HepG2 (cell line): ENCODE measurements at regions not wholly inside any gene's neighbourhood (a gene's known extent, or its start where the extent isn't known, plus 50 kb on each side); places are given as distances from the start of the nearest gene placed in this dataset.

Source experiments
- ATAC-seq: fragments of 200-7000 bp; cut with Tn5 transposase; 3 replicates; pipeline ENCODE4 v1.9.1; 2020; ENCODE audit warnings: mild to moderate bottlenecking, moderate library complexity
- BruUV-seq: library from RNA; stranded (reverse); fragments of 400-500 nt; replicated peaks from 2 replicates; lab custom pipeline; 2021; lab: Mats Ljungman, UMichigan
- CTCF ChIA-PET: fragments of 300-600 bp; formaldehyde crosslinking; extraction: SDS; loops from one replicate; lab custom pipeline; 2021; ENCODE audit warnings: low total read pairs, inconsistent platforms, low intra/inter-chr PET ratio; lab: Yijun Ruan, JAX
- POLR2A ChIA-PET: fragments of 350-600 bp; sonication (Branson Sonifier 250); formaldehyde crosslinking; loops from one replicate; lab custom pipeline; 2020; ENCODE audit warnings: antibody characterized with exemption, inconsistent platforms; lab: Yijun Ruan, JAX
- DNase-seq: peaks from one replicate; pipeline ENCODE4 v3.0.0-alpha.2; 2015; ENCODE audit warnings: low spot score
- FAIRE-seq: peaks from 3 replicates; lab custom pipeline; 2011; peaks lifted over from hg19 to GRCh38; lab: Jason Lieb, UNC
- H2AFZ ChIP-seq: one replicate; pipeline ENCODE4 v1.6.1; 2011; ENCODE audit warnings: low read length, inconsistent platforms
- H3K27ac ChIP-seq: fragments of 300-600 bp; 3 replicates; pipeline ENCODE4 v1.8.0; 2011; ENCODE audit warnings: mixed run types, mild to moderate bottlenecking, mixed read lengths, low read length, inconsistent platforms; ENCODE audit not compliant: insufficient read depth; ENCODE audit errors: extremely low read length
- H3K27me3 ChIP-seq, 2 experiments: fragments of 200-600 bp in 1 of 2; 2 replicates in 1 of 2; 3 replicates in 1 of 2; pipeline versions ENCODE4 v1.6.0 to v1.8.0; 2011; ENCODE audit warnings: low read length in 2 of 2, mild to moderate bottlenecking in 2 of 2, moderate library complexity in 2 of 2, inconsistent platforms in 1 of 2; ENCODE audit not compliant: insufficient read depth in 2 of 2, control insufficient read depth in 1 of 2
- H3K36me3 ChIP-seq, 2 experiments: fragments of 200-600 bp in 1 of 2; replicated peaks in 1 of 2; 2 replicates in 1 of 2; 3 replicates in 1 of 2; pipeline versions ENCODE4 v1.5.1 to v1.8.0; 2011; ENCODE audit warnings: low read length in 2 of 2, inconsistent platforms in 1 of 2; ENCODE audit not compliant: insufficient read depth in 2 of 2, control insufficient read depth in 1 of 2
- H3K4me1 ChIP-seq: 2 replicates; pipeline ENCODE4 v1.5.1; 2012; ENCODE audit warnings: low read length, inconsistent platforms; ENCODE audit not compliant: insufficient read depth
- H3K4me2 ChIP-seq: 2 replicates; pipeline ENCODE4 v1.6.0; 2011; ENCODE audit warnings: low read depth, low read length, inconsistent platforms
- H3K4me3 ChIP-seq, 3 experiments: fragments of 200-600 bp in 1 of 3; sonication (generic), shearing (Covaris generic) in 1 of 3; replicated peaks in 1 of 3; 2 replicates each; pipeline ENCODE4 v1.5.1; 2011 to 2016; ENCODE audit warnings: low read length in 3 of 3, inconsistent platforms in 2 of 3, low read depth in 2 of 3, mild to moderate bottlenecking in 2 of 3, control low read depth in 1 of 3, mixed read lengths in 1 of 3; ENCODE audit not compliant: insufficient read depth in 1 of 3
- H3K79me2 ChIP-seq: one replicate; pipeline ENCODE4 v1.6.1; 2011; ENCODE audit warnings: low read length, inconsistent platforms; ENCODE audit not compliant: insufficient read depth
- H3K9ac ChIP-seq: 2 replicates; pipeline ENCODE4 v1.6.0; 2011; ENCODE audit warnings: mild to moderate bottlenecking, low read depth, low read length, inconsistent platforms; ENCODE audit not compliant: insufficient read depth
- H3K9me3 ChIP-seq: 2 replicates; pipeline ENCODE4 v1.5.1; 2012; ENCODE audit warnings: mild to moderate bottlenecking, low read length
- H4K20me1 ChIP-seq: 2 replicates; pipeline ENCODE4 v1.6.0; 2011; ENCODE audit warnings: inconsistent platforms, mild to moderate bottlenecking, low read length, moderate library complexity; ENCODE audit not compliant: insufficient read depth
- ATF7-NPFF ChIP-seq: sonication (generic); formaldehyde crosslinking; IDR thresholded peaks from 2 replicates; pipeline ENCODE4 v1.8.1; 2023; ENCODE audit warnings: mild to moderate bottlenecking, low read depth, missing genetic modification reagents, moderate library complexity
- ESRRA ChIP-seq: sonication (generic); formaldehyde crosslinking; IDR thresholded peaks from 2 replicates; pipeline ENCODE4 v1.5.1; 2020; ENCODE audit warnings: mild to moderate bottlenecking, low read depth, missing genetic modification reagents
- HNRNPL ChIP-seq: fragments of 200-400 bp; formaldehyde crosslinking; IDR thresholded peaks from 2 replicates; pipeline ENCODE4 v1.6.1; 2017; ENCODE audit warnings: mild to moderate bottlenecking, low read depth, low read length
- HOXA9 ChIP-seq: sonication (generic); formaldehyde crosslinking; IDR thresholded peaks from 2 replicates; pipeline ENCODE4 v1.8.1; 2022; ENCODE audit warnings: missing genetic modification reagents, mild to moderate bottlenecking, moderate library complexity, borderline replicate concordance
- KAT8 ChIP-seq: IDR thresholded peaks from 2 replicates; pipeline ENCODE4 v1.6.1; 2016; ENCODE audit warnings: missing genetic modification reagents, missing compliant biosample characterization
- ZNF235 ChIP-seq: sonication (generic); formaldehyde crosslinking; IDR thresholded peaks from 2 replicates; pipeline ENCODE4 v1.8.1; 2023; ENCODE audit warnings: mild to moderate bottlenecking, missing genetic modification reagents, borderline replicate concordance
- ZNF337 ChIP-seq: sonication (generic); formaldehyde crosslinking; IDR thresholded peaks from 2 replicates; pipeline ENCODE4 v1.5.1; 2020; ENCODE audit warnings: missing genetic modification reagents, low read depth, mild to moderate bottlenecking, borderline replicate concordance
- ZNF343 ChIP-seq: sonication (generic); formaldehyde crosslinking; IDR thresholded peaks from 2 replicates; pipeline ENCODE4 v1.4.0; 2020; ENCODE audit warnings: mild to moderate bottlenecking, missing genetic modification reagents
- WGBS: methylation state at CpG from one replicate; pipeline ENCODE4 v1.1.6; 2017; ENCODE audit warnings: low lambda C conversion rate; 5-methylcytosine and 5-hydroxymethylcytosine counted together
- in situ Hi-C: cut with HindIII; loops from 2 replicates; pipeline ENCODE4 v1.10.0; 2017; ENCODE audit warnings: low pct_unique_long_range_greater_than_20kb; ENCODE audit not compliant: extremely low pct_ligation_motif_present
- intact Hi-C: fragments of 100-400 bp; cut with micrococcal nuclease; formaldehyde crosslinking; loops from one replicate; pipeline ENCODE4 v1.10.0; 2022; ENCODE audit not compliant: unreplicated experiment
- TF ChIP-seq, protein P1 (sequence below): IDR thresholded peaks from 2 replicates; pipeline ENCODE4 v1.6.1; 2016; ENCODE audit warnings: low read depth, control low read depth
- TF ChIP-seq, protein P2 (sequence below), 2 experiments: sonication (generic) in 1 of 2; formaldehyde crosslinking in 1 of 2; IDR thresholded peaks; 2 replicates each; pipeline versions ENCODE4 v1.6.1 to v1.9.0; 2014 to 2022; ENCODE audit warnings: antibody characterized with exemption in 1 of 2, borderline replicate concordance in 1 of 2, inconsistent platforms in 1 of 2, low read depth in 1 of 2, missing genetic modification reagents in 1 of 2
- TF ChIP-seq, protein P3 (sequence below): sonication (generic); formaldehyde crosslinking; conservative IDR thresholded peaks from 2 replicates; pipeline ENCODE4 v1.4.0; 2020; ENCODE audit warnings: missing genetic modification reagents

DNA sequence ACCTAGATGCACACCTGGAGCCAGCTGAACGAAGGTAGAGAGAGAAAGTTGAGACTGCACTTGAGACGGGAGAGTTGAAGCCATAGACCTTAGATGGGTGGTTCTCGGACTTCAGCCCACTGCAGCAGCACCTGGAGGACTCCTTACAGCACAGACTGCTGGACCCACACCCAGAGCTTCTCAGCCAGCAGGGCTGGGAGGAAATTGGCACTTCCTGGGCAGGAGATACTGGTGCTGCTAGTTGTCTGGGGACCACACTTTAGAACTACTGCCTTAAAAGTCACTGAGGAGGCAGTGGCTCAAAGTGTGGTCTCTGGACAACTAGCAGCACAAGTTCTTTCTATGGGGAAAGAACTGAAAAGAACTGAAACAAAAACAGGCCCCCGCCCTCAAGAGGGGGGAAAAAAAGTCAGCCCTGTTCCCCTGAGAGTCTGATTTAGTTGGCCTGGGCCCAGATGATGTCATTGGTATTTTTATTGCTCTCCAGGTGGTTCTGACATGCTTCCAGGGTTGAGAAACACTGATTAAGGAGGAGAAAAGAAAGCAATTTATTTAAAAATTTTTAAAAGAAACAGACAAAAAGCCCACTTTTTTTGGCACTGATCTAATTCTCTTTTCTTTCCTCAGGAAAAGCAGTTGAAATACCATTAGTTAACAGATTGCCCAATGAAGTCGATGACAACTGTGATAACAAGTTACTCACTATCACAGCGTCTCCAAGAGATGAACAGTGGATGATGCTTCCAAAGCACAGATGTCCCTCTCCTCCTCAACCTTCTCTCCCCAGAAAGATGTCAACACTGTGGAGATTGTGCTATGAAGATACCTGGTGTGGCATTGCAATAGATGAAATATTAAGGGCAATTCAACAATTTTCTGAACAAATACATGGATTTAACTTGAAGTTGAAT, 73.6 kb upstream of the ADAMTS16 start:
- Histone ChIP-seq H3K79me2 (no peaks in the 10 kb centered on the region), H2AFZ (no peak overlapping the region), H3K36me3 (no peaks in the 10 kb centered on the region), H3K27ac (no peak overlapping the region), H4K20me1 (no peaks in the 10 kb centered on the region), H3K27me3 (peaks cover 0 to 11% of the 10 kb centered on the region in 2 experiments; a peak in 1 of 5 replicates), H3K4me1 (peaks cover 22% of the 10 kb centered on the region), H3K9me3 (no peaks in the 10 kb centered on the region), H3K4me2 (no peak overlapping the region), H3K9ac (no peak overlapping the region)
- BruUV-seq, result no TSS peak
- POLR2A ChIA-PET, result no interaction called here
- FAIRE-seq (no peak), DNase-seq (no peak)
- intact Hi-C loops, result no loop called here
- WGBS, result 19% methylated on average over 4 of the region's 6 CpGs
- in situ Hi-C loops, result no loop called here
- TF ChIP-seq, protein P1, sequence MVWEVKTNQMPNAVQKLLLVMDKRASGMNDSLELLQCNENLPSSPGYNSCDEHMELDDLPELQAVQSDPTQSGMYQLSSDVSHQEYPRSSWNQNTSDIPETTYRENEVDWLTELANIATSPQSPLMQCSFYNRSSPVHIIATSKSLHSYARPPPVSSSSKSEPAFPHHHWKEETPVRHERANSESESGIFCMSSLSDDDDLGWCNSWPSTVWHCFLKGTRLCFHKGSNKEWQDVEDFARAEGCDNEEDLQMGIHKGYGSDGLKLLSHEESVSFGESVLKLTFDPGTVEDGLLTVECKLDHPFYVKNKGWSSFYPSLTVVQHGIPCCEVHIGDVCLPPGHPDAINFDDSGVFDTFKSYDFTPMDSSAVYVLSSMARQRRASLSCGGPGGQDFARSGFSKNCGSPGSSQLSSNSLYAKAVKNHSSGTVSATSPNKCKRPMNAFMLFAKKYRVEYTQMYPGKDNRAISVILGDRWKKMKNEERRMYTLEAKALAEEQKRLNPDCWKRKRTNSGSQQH (CRISPR knock-in tag), result no peak
- TF ChIP-seq ATF7-NPFF (CRISPR knock-in tag), result no peak
- TF ChIP-seq HNRNPL, result no peak
- TF ChIP-seq, protein P2, sequence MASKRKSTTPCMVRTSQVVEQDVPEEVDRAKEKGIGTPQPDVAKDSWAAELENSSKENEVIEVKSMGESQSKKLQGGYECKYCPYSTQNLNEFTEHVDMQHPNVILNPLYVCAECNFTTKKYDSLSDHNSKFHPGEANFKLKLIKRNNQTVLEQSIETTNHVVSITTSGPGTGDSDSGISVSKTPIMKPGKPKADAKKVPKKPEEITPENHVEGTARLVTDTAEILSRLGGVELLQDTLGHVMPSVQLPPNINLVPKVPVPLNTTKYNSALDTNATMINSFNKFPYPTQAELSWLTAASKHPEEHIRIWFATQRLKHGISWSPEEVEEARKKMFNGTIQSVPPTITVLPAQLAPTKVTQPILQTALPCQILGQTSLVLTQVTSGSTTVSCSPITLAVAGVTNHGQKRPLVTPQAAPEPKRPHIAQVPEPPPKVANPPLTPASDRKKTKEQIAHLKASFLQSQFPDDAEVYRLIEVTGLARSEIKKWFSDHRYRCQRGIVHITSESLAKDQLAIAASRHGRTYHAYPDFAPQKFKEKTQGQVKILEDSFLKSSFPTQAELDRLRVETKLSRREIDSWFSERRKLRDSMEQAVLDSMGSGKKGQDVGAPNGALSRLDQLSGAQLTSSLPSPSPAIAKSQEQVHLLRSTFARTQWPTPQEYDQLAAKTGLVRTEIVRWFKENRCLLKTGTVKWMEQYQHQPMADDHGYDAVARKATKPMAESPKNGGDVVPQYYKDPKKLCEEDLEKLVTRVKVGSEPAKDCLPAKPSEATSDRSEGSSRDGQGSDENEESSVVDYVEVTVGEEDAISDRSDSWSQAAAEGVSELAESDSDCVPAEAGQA (IDR thresholded peaks at IDR 0.05; ENCODE audit: low read depth), result no peak
- TF ChIP-seq, protein P2 (CRISPR knock-in tag; IDR thresholded peaks at IDR 0.05; ENCODE audit: borderline replicate concordance), result no peak
- TF ChIP-seq, protein P3, sequence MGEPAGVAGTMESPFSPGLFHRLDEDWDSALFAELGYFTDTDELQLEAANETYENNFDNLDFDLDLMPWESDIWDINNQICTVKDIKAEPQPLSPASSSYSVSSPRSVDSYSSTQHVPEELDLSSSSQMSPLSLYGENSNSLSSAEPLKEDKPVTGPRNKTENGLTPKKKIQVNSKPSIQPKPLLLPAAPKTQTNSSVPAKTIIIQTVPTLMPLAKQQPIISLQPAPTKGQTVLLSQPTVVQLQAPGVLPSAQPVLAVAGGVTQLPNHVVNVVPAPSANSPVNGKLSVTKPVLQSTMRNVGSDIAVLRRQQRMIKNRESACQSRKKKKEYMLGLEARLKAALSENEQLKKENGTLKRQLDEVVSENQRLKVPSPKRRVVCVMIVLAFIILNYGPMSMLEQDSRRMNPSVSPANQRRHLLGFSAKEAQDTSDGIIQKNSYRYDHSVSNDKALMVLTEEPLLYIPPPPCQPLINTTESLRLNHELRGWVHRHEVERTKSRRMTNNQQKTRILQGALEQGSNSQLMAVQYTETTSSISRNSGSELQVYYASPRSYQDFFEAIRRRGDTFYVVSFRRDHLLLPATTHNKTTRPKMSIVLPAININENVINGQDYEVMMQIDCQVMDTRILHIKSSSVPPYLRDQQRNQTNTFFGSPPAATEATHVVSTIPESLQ (CRISPR knock-in tag), result no peak
- TF ChIP-seq HOXA9, result no peak
- no peak for TF ChIP-seq ZNF337 (CRISPR knock-in tag)
- no peak for TF ChIP-seq KAT8 (CRISPR knock-in tag)
- TF ChIP-seq ZNF235 (CRISPR knock-in tag), result no peak
- no peak for TF ChIP-seq ESRRA (CRISPR knock-in tag)
- TF ChIP-seq ZNF343 (CRISPR knock-in tag), result no peak
- TF ChIP-seq, all 625 proteins: peak for 0
- ATAC-seq, result no peak
- CTCF ChIA-PET, result no interaction called here
- H3K4me3 ChIP-seq, result no peak overlapping the region
